ENCODE measurements at regions not wholly inside any gene's neighbourhood (a gene's known extent, or its start where the extent isn't known, plus 50 kb on each side); places are given as distances from the start of the nearest gene placed in this dataset.

DNA sequence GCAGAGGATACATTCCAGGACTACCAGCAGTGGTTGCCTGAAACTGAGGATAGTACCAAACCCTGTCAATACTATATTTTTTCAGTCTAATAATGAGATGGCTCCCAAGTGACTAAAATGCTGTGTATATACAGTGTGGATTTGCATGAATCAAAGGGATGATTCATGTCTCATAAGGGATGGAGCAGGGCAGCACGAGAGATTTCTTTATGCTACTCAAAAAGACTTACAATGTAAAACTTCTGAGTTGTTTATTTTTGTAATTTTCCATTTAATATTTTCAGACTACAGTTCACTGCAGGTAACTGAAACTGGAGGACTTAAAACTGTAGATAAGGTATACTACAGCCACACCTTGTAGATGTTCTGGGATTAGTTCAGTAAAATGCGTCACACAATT is 674.7 kb upstream of the SALL1 start:
- no peak for DNase-seq (ENCODE audit: low spot score)
- TF ChIP-seq EZH2phosphoT487 (IDR thresholded peaks at IDR 0.05; ENCODE audit: low read depth, severe bottlenecking, unreplicated experiment) (no peak), CTCF (IDR thresholded peaks at IDR 0.05; ENCODE audit: poor library complexity) (no peak), EZH2 (IDR thresholded peaks at IDR 0.05; ENCODE audit: borderline replicate concordance) (no peak)
- no peak overlapping the region for H3K4me2 ChIP-seq

GRCh38 chr16:51822471-51822870 is 671.4 kb upstream of the SALL1 start:
- no peaks in the 10 kb centered on the region for H3K4me1 ChIP-seq (ENCODE audit: insufficient read depth)
- WGBS (ENCODE audit: low lambda C conversion rate, missing lambda C conversion rate): 51% methylated on average over 2 of the region's 2 CpGs
- H3K79me2 ChIP-seq: no peaks in the 10 kb centered on the region

More for the DNA sequence above, 674.7 kb upstream of the SALL1 start:
- no peaks in the 10 kb centered on the region for H3K9me2 ChIP-seq (replicated peaks; ENCODE audit: insufficient read depth)
- no peaks in the 10 kb centered on the region for H4K20me1 ChIP-seq (ENCODE audit: insufficient read depth, poor library complexity, severe bottlenecking)
- H3K27ac ChIP-seq: no peak overlapping the region
- H3K79me2 ChIP-seq: no peaks in the 10 kb centered on the region
- H3K27me3 ChIP-seq: peaks cover 2% of the 10 kb centered on the region
- no peak overlapping the region for H2AFZ ChIP-seq
- no peaks in the 10 kb centered on the region for H3K36me3 ChIP-seq (replicated peaks; ENCODE audit: insufficient read depth, low read depth)
- 81% methylated on average over 2 of the region's 2 CpGs for WGBS (ENCODE audit: low lambda C conversion rate, missing lambda C conversion rate)
- H3K4me1 ChIP-seq (ENCODE audit: insufficient read depth): no peaks in the 10 kb centered on the region
- no peak overlapping the region for H3K4me3 ChIP-seq
- no peaks in the 10 kb centered on the region for H3K9me3 ChIP-seq (ENCODE audit: low read depth)

GRCh38 chr16:51821527-51821926 is 670.5 kb upstream of the SALL1 start:
- Histone ChIP-seq H3K4me2 (no peak overlapping the region), H3K4me1 (ENCODE audit: insufficient read depth) (no peaks in the 10 kb centered on the region), H3K9me2 (replicated peaks; ENCODE audit: insufficient read depth) (no peaks in the 10 kb centered on the region), H3K36me3 (replicated peaks; ENCODE audit: insufficient read depth, low read depth) (no peaks in the 10 kb centered on the region), H3K27me3 (peaks cover 4% of the 10 kb centered on the region), H3K79me2 (no peaks in the 10 kb centered on the region), H3K9me3 (ENCODE audit: low read depth) (no peaks in the 10 kb centered on the region), H3K4me3 (no peak overlapping the region), H3K27ac (no peak overlapping the region), H2AFZ (no peak overlapping the region), H4K20me1 (ENCODE audit: insufficient read depth, poor library complexity, severe bottlenecking) (no peaks in the 10 kb centered on the region)
- 73% methylated on average over 1 of the region's 1 CpG for WGBS (ENCODE audit: low lambda C conversion rate, missing lambda C conversion rate)
- no peak for DNase-seq (ENCODE audit: low spot score)
- TF ChIP-seq EZH2 (IDR thresholded peaks at IDR 0.05; ENCODE audit: borderline replicate concordance) (no peak), EZH2phosphoT487 (IDR thresholded peaks at IDR 0.05; ENCODE audit: low read depth, severe bottlenecking, unreplicated experiment) (no peak), CTCF (IDR thresholded peaks at IDR 0.05; ENCODE audit: poor library complexity) (no peak)

More at GRCh38 chr16:51822471-51822870, 671.4 kb upstream of the SALL1 start:
- Histone ChIP-seq H3K27me3 (peaks cover 4% of the 10 kb centered on the region), H3K36me3 (replicated peaks; ENCODE audit: insufficient read depth, low read depth) (no peaks in the 10 kb centered on the region), H2AFZ (no peak overlapping the region), H4K20me1 (ENCODE audit: insufficient read depth, poor library complexity, severe bottlenecking) (no peaks in the 10 kb centered on the region), H3K9me3 (ENCODE audit: low read depth) (no peaks in the 10 kb centered on the region), H3K27ac (no peak overlapping the region), H3K4me2 (no peak overlapping the region), H3K9me2 (replicated peaks; ENCODE audit: insufficient read depth) (no peaks in the 10 kb centered on the region), H3K4me3 (no peak overlapping the region)
- DNase-seq (ENCODE audit: low spot score): no peak
- no peak for TF ChIP-seq CTCF (IDR thresholded peaks at IDR 0.05; ENCODE audit: poor library complexity)
- no peak for TF ChIP-seq EZH2 (IDR thresholded peaks at IDR 0.05; ENCODE audit: borderline replicate concordance)
- TF ChIP-seq EZH2phosphoT487 (IDR thresholded peaks at IDR 0.05; ENCODE audit: low read depth, severe bottlenecking, unreplicated experiment): no peak

DNA sequence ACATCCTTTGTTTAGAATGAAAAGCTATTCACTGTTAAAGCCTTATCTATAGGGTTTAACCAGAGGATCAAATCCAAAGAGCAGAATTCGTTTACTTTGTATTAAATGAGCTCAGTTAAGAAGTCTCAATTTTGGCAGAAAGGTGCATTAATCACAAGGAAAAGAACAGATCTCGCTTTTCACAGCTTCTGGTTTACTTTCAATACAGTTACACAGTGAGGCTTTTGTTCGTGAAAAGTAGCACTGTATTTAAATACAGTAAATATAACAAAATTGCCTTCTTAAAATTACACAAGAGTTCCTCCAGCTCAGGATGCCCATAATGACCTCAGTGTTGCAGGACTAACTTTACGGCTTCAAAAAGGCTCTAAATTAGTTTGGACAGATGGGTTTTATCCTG is 669.1 kb upstream of the SALL1 start:
- Histone ChIP-seq H3K36me3 (replicated peaks; ENCODE audit: insufficient read depth, low read depth) (no peaks in the 10 kb centered on the region), H4K20me1 (ENCODE audit: insufficient read depth, poor library complexity, severe bottlenecking) (no peaks in the 10 kb centered on the region), H3K4me1 (ENCODE audit: insufficient read depth) (no peaks in the 10 kb centered on the region), H3K9me3 (ENCODE audit: low read depth) (no peaks in the 10 kb centered on the region), H3K79me2 (no peaks in the 10 kb centered on the region), H2AFZ (no peak overlapping the region), H3K4me3 (no peak overlapping the region), H3K4me2 (no peak overlapping the region), H3K27me3 (peaks cover 4% of the 10 kb centered on the region), H3K27ac (no peak overlapping the region), H3K9me2 (replicated peaks; ENCODE audit: insufficient read depth) (no peaks in the 10 kb centered on the region)
- no peak for TF ChIP-seq EZH2phosphoT487 (IDR thresholded peaks at IDR 0.05; ENCODE audit: low read depth, severe bottlenecking, unreplicated experiment)
- no peak for TF ChIP-seq CTCF (IDR thresholded peaks at IDR 0.05; ENCODE audit: poor library complexity)
- no peak for TF ChIP-seq EZH2 (IDR thresholded peaks at IDR 0.05; ENCODE audit: borderline replicate concordance)
- DNase-seq (ENCODE audit: low spot score): no peak
- WGBS (ENCODE audit: low lambda C conversion rate, missing lambda C conversion rate): 43% methylated on average over 4 of the region's 4 CpGs
